Liver (tissue), 3 donors: ENCODE measurements at regions not wholly inside any gene's neighbourhood (a gene's known extent, or its start where the extent isn't known, plus 50 kb on each side); places are given as distances from the start of the nearest gene placed in this dataset.

Experiments
- CTCF ChIP-seq: fragments of 150-350 bp; IDR thresholded peaks from 2 replicates; pipeline ENCODE4 v1.5.1; 2017; ENCODE audit warnings: improper control_type of control experiment, low read depth, low read length; ENCODE audit not compliant: missing input control
- FOXA1 ChIP-seq: IDR thresholded peaks from 2 replicates; pipeline ENCODE4 v1.6.1; 2016; ENCODE audit warnings: antibody characterized with exemption
- GABPA ChIP-seq, 2 donors: IDR thresholded peaks in 1 of 2; conservative IDR thresholded peaks in 1 of 2; 2 replicates each; pipeline ENCODE4 v1.6.1; 2016; ENCODE audit warnings: antibody characterized with exemption in 2 of 2, mild to moderate bottlenecking in 1 of 2, moderate library complexity in 1 of 2
- RAD21 ChIP-seq, 2 donors: IDR thresholded peaks; 2 replicates each; pipeline ENCODE4 v1.6.1; 2016; ENCODE audit warnings: antibody characterized with exemption in 2 of 2, mild to moderate bottlenecking in 2 of 2
- SP1 ChIP-seq: IDR thresholded peaks from 2 replicates; pipeline ENCODE4 v1.6.1; 2018; ENCODE audit warnings: antibody characterized with exemption, mild to moderate bottlenecking
- TAF1 ChIP-seq: conservative IDR thresholded peaks from 2 replicates; pipeline ENCODE4 v1.6.1; 2016; ENCODE audit warnings: antibody characterized with exemption, mild to moderate bottlenecking
- donor health status: healthy.
- donor health status: healthy.

- TF ChIP-seq CTCF (no peak), RAD21 (IDR thresholded peaks at IDR 0.05) (no peak), SP1 (no peak), FOXA1 (no peak), TAF1 (no peak), GABPA (IDR thresholded peaks at IDR 0.05 in 1 of 2, conservative IDR thresholded peaks at IDR 0.05 in 1 of 2) (no peak)
These were observed 444.0 kb upstream of the TRAM1L1 start for GRCh38 chr4:117529401-117529800.
